HCT116 (cell line): ENCODE measurements at regions not wholly inside any gene's neighbourhood (a gene's known extent, or its start where the extent isn't known, plus 50 kb on each side); places are given as distances from the start of the nearest gene placed in this dataset.

ENCODE experiments used
- ATAC-seq: fragments of 200-7000 bp; cut with Tn5 transposase; 2 replicates; pipeline ENCODE4 v1.9.1; 2020; ENCODE audit warnings: mild to moderate bottlenecking, moderate library complexity
- BruUV-seq: library from RNA; stranded (reverse); fragments of 400-500 nt; replicated peaks from 2 replicates; lab custom pipeline; 2021; lab: Mats Ljungman, UMichigan
- CTCF ChIA-PET: fragments of 300-600 bp; sonication (Branson Sonifier 250); formaldehyde crosslinking; loops from one replicate; lab custom pipeline; 2021; ENCODE audit warnings: antibody characterized with exemption; lab: Charles Lee
- POLR2A ChIA-PET: fragments of 300-600, 350-600 bp; sonication (Branson Sonifier 250); formaldehyde crosslinking; loops from one replicate; lab custom pipeline; 2021; ENCODE audit warnings: antibody characterized with exemption; lab: Charles Lee
- RAD21 ChIA-PET, 2 experiments: fragments of 300-600 bp; sonication (Branson Sonifier 250); formaldehyde crosslinking; loops; one replicate each; lab custom pipeline; 2023; ENCODE audit warnings: low total read pairs in 2 of 2; ENCODE audit not compliant: uncharacterized antibody in 2 of 2, unreplicated experiment in 2 of 2, low non-redundant PET in 1 of 2; lab: Charles Lee
- DNase-seq: peaks from one replicate; pipeline ENCODE4 v3.0.0-alpha.2; 2010; ENCODE audit warnings: low read depth, low spot score
- H2AFZ ChIP-seq: fragments of 200-600 bp; shearing (Covaris generic), sonication (generic); 2 replicates; pipeline ENCODE4 v1.6.1; 2017; ENCODE audit warnings: low read depth, mixed run types, mixed read lengths, antibody characterized with exemption, low read length; ENCODE audit not compliant: poor library complexity, severe bottlenecking
- H3K27ac ChIP-seq: 2 replicates; pipeline ENCODE4 v1.5.1; 2012; ENCODE audit warnings: low read depth, low read length
- H3K27me3 ChIP-seq: fragments of 200-600 bp; sonication (generic); 2 replicates; pipeline ENCODE4 v1.6.1; 2016; ENCODE audit warnings: mixed run types, low read length, mixed read lengths; ENCODE audit not compliant: insufficient read depth
- H3K36me3 ChIP-seq, 2 experiments: fragments of 200-500 bp in 1 of 2; fragments of 200-600 bp in 1 of 2; sonication (Bioruptor generic) in 1 of 2; sonication (generic) in 1 of 2; 2 replicates each; pipeline versions ENCODE4 v1.5.1 to v1.6.1; 2014 to 2016; ENCODE audit warnings: low read length in 2 of 2, inconsistent platforms in 1 of 2, mixed read lengths in 1 of 2, mixed run types in 1 of 2; ENCODE audit not compliant: insufficient read depth in 2 of 2, control insufficient read depth in 1 of 2
- H3K4me1 ChIP-seq, 2 experiments: fragments of 200-600 bp in 1 of 2; sonication (generic) in 1 of 2; 2 replicates each; pipeline versions ENCODE4 v1.5.1 to v1.6.1; 2012 to 2017; ENCODE audit warnings: low read length in 2 of 2, inconsistent platforms in 1 of 2, mild to moderate bottlenecking in 1 of 2, mixed read lengths in 1 of 2, mixed run types in 1 of 2, moderate library complexity in 1 of 2; ENCODE audit not compliant: insufficient read depth in 2 of 2, control insufficient read depth in 1 of 2
- H3K4me2 ChIP-seq: fragments of 200-600 bp; sonication (generic); 2 replicates; pipeline ENCODE4 v1.6.1; 2017; ENCODE audit warnings: mixed run types, low read length, mixed read lengths
- H3K4me3 ChIP-seq, 2 experiments: fragments of 200-600 bp in 1 of 2; sonication (generic) in 1 of 2; replicated peaks in 1 of 2; 2 replicates each; pipeline ENCODE4 v1.5.1; 2011 to 2016; ENCODE audit warnings: low read length in 2 of 2, control low read depth in 1 of 2, low read depth in 1 of 2, mild to moderate bottlenecking in 1 of 2, mixed read lengths in 1 of 2, mixed run types in 1 of 2
- H3K79me2 ChIP-seq: fragments of 200-600 bp; sonication (generic); 2 replicates; pipeline ENCODE4 v1.6.1; 2017; ENCODE audit warnings: mild to moderate bottlenecking, mixed run types, low read length, moderate library complexity, mixed read lengths; ENCODE audit not compliant: insufficient read depth
- H3K9ac ChIP-seq: fragments of 200-600 bp; sonication (generic); 2 replicates; pipeline ENCODE4 v1.6.1; 2016; ENCODE audit warnings: low read length, mixed read lengths
- H3K9me2 ChIP-seq: fragments of 200-600 bp; sonication (generic), shearing (Covaris generic); 2 replicates; pipeline ENCODE4 v1.6.1; 2017; ENCODE audit warnings: mixed run types, mild to moderate bottlenecking, moderate library complexity; ENCODE audit not compliant: insufficient read depth
- H3K9me3 ChIP-seq, 2 experiments: fragments of 200-500 bp in 1 of 2; fragments of 200-600 bp in 1 of 2; sonication (Bioruptor generic) in 1 of 2; sonication (generic) in 1 of 2; 2 replicates each; pipeline ENCODE4 v1.6.1; 2014 to 2017; ENCODE audit warnings: low read length in 2 of 2, mixed read lengths in 2 of 2, inconsistent platforms in 1 of 2, low read depth in 1 of 2, mild to moderate bottlenecking in 1 of 2, mixed run types in 1 of 2, moderate library complexity in 1 of 2; ENCODE audit not compliant: control insufficient read depth in 1 of 2, insufficient read depth in 1 of 2
- H4K20me1 ChIP-seq: fragments of 200-600 bp; sonication (generic), shearing (Covaris generic); 2 replicates; pipeline ENCODE4 v1.6.1; 2017; ENCODE audit warnings: mixed run types, mild to moderate bottlenecking, moderate library complexity; ENCODE audit not compliant: insufficient read depth
- CBX3 ChIP-seq: IDR thresholded peaks from 2 replicates; pipeline ENCODE4 v1.6.1; 2012; ENCODE audit warnings: low read depth
- CTCF ChIP-seq, 3 experiments: fragments of 200-600 bp in 1 of 3; sonication (generic) in 1 of 3; IDR thresholded peaks in 2 of 3; conservative IDR thresholded peaks in 1 of 3; 2 replicates each; pipeline ENCODE4 v1.5.1; 2012 to 2017; ENCODE audit warnings: low read depth in 2 of 3, low read length in 2 of 3, antibody characterized with exemption in 1 of 3, borderline replicate concordance in 1 of 3, control low read depth in 1 of 3, mild to moderate bottlenecking in 1 of 3, mixed read lengths in 1 of 3, mixed run types in 1 of 3, moderate library complexity in 1 of 3; ENCODE audit not compliant: insufficient read depth in 1 of 3
- EGR1 ChIP-seq: IDR thresholded peaks from 2 replicates; pipeline ENCODE4 v1.6.1; 2012; ENCODE audit warnings: low read depth
- ELF1 ChIP-seq: IDR thresholded peaks from 2 replicates; pipeline ENCODE4 v1.6.1; 2012; ENCODE audit warnings: low read depth, borderline replicate concordance
- FOSL1 ChIP-seq: IDR thresholded peaks from 2 replicates; pipeline ENCODE4 v1.6.1; 2012; ENCODE audit warnings: low read depth
- POLR2AphosphoS5 ChIP-seq: IDR thresholded peaks from 2 replicates; pipeline ENCODE4 v1.6.1; 2011; ENCODE audit warnings: mild to moderate bottlenecking, low read depth, low read length, moderate library complexity
- RAD21 ChIP-seq: IDR thresholded peaks from 2 replicates; pipeline ENCODE4 v1.6.1; 2012; ENCODE audit warnings: low read depth, mild to moderate bottlenecking
- REST ChIP-seq: IDR thresholded peaks from 2 replicates; pipeline ENCODE4 v1.6.1; 2012; ENCODE audit warnings: low read depth
- SIN3A ChIP-seq: IDR thresholded peaks from 2 replicates; pipeline ENCODE4 v1.6.1; 2012; ENCODE audit warnings: low read depth
- YY1 ChIP-seq: IDR thresholded peaks from 2 replicates; pipeline ENCODE4 v1.6.1; 2011; ENCODE audit warnings: low read length, low read depth, moderate library complexity, mild to moderate bottlenecking; ENCODE audit not compliant: insufficient replicate concordance; ENCODE audit errors: extremely low read depth
- intact Hi-C: fragments of 100-400 bp; cut with micrococcal nuclease; formaldehyde crosslinking; loops from 2 replicates; pipeline ENCODE4 v1.10.0; 2022
- TF ChIP-seq, protein P1 (sequence below): IDR thresholded peaks from 2 replicates; pipeline ENCODE4 v1.6.1; 2011; ENCODE audit warnings: mild to moderate bottlenecking, low read length, moderate library complexity; ENCODE audit not compliant: insufficient replicate concordance; ENCODE audit errors: extremely low read depth
- TF ChIP-seq, protein P2 (sequence below): IDR thresholded peaks from 2 replicates; pipeline ENCODE4 v1.6.1; 2012
- TF ChIP-seq, protein P3 (sequence below): IDR thresholded peaks from 2 replicates; pipeline ENCODE4 v1.6.1; 2012

- no peak overlapping the region for H3K27ac ChIP-seq
- H3K4me1 ChIP-seq, result no peaks in the 10 kb centered on the region
- H3K27me3 ChIP-seq, result no peaks in the 10 kb centered on the region
- no peak overlapping the region for H3K9ac ChIP-seq
- peaks cover 0 to 3% of the 10 kb centered on the region in 2 experiments; a peak in 2 of 4 replicates for H3K9me3 ChIP-seq
- no peak overlapping the region for H3K4me3 ChIP-seq
- no peaks in the 10 kb centered on the region for H3K36me3 ChIP-seq
- RAD21 ChIA-PET, result no interaction called here
- no peak for DNase-seq
- H4K20me1 ChIP-seq, result no peaks in the 10 kb centered on the region
- intact Hi-C loops, result no loop called here
- no peak for ATAC-seq
- BruUV-seq, result no TSS peak
- H3K4me2 ChIP-seq, result no peak overlapping the region
- POLR2A ChIA-PET, result no interaction called here
- no peaks in the 10 kb centered on the region for H3K9me2 ChIP-seq
- TF ChIP-seq CBX3, result no peak
- TF ChIP-seq POLR2AphosphoS5, result no peak
- no peak for TF ChIP-seq REST
- TF ChIP-seq, protein P1, sequence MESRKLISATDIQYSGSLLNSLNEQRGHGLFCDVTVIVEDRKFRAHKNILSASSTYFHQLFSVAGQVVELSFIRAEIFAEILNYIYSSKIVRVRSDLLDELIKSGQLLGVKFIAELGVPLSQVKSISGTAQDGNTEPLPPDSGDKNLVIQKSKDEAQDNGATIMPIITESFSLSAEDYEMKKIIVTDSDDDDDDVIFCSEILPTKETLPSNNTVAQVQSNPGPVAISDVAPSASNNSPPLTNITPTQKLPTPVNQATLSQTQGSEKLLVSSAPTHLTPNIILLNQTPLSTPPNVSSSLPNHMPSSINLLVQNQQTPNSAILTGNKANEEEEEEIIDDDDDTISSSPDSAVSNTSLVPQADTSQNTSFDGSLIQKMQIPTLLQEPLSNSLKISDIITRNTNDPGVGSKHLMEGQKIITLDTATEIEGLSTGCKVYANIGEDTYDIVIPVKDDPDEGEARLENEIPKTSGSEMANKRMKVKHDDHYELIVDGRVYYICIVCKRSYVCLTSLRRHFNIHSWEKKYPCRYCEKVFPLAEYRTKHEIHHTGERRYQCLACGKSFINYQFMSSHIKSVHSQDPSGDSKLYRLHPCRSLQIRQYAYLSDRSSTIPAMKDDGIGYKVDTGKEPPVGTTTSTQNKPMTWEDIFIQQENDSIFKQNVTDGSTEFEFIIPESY, result no peak
- TF ChIP-seq, protein P2, sequence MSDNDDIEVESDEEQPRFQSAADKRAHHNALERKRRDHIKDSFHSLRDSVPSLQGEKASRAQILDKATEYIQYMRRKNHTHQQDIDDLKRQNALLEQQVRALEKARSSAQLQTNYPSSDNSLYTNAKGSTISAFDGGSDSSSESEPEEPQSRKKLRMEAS, result no peak
- no peak for TF ChIP-seq SIN3A
- TF ChIP-seq, protein P3, sequence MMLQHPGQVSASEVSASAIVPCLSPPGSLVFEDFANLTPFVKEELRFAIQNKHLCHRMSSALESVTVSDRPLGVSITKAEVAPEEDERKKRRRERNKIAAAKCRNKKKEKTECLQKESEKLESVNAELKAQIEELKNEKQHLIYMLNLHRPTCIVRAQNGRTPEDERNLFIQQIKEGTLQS, result no peak
- TF ChIP-seq RAD21, result no peak
- no peak for TF ChIP-seq YY1
- no peak for TF ChIP-seq ELF1
- no peak for TF ChIP-seq CTCF (IDR thresholded peaks at IDR 0.05 in 2 of 3, conservative IDR thresholded peaks at IDR 0.05 in 1 of 3; ENCODE audit: borderline replicate concordance in 1 of 3, insufficient read depth in 1 of 3, low read depth in 2 of 3, low read length in 2 of 3)
- TF ChIP-seq FOSL1, result no peak
- TF ChIP-seq EGR1, result no peak
- CTCF ChIA-PET, result no interaction called here
- H3K79me2 ChIP-seq, result no peaks in the 10 kb centered on the region
- no peak overlapping the region for H2AFZ ChIP-seq
These were observed 1409.5 kb downstream of the AACS start for GRCh38 chr12:126474703-126475102.
